H1 (cell line): ENCODE measurements at regions not wholly inside any gene's neighbourhood (a gene's known extent, or its start where the extent isn't known, plus 50 kb on each side); places are given as distances from the start of the nearest gene placed in this dataset.
A peak's percentile ranks its signal among the peaks of the same experiment; 100 is the strongest.

Experiments
- CTCF ChIA-PET: fragments of 300-600 bp; sonication (Branson Sonifier 250); formaldehyde crosslinking; loops from one replicate; lab custom pipeline; 2021; ENCODE audit not compliant: partially characterized antibody; lab: Charles Lee
- POLR2A ChIA-PET: fragments of 300-600 bp; sonication (Branson Sonifier 250); formaldehyde crosslinking; loops from one replicate; lab custom pipeline; 2021; ENCODE audit warnings: inconsistent platforms; ENCODE audit not compliant: partially characterized antibody; lab: Charles Lee
- DNase-seq, 2 experiments: peaks; one replicate each; pipeline versions ENCODE4 v3.0.0 to v3.0.0-alpha.2; 2010 to 2022; ENCODE audit warnings: low spot score in 2 of 2, low read depth in 1 of 2, mixed read lengths in 1 of 2
- FAIRE-seq: peaks from 2 replicates; lab custom pipeline; 2011; peaks lifted over from hg19 to GRCh38; lab: Jason Lieb, UNC
- H2AFZ ChIP-seq: 2 replicates; pipeline ENCODE4 v1.8.1; 2012; ENCODE audit warnings: low read length, inconsistent platforms
- H2AK5ac ChIP-seq: 2 replicates; pipeline ENCODE4 v1.6.1; 2013; ENCODE audit warnings: low read depth, low read length
- H2BK120ac ChIP-seq: replicated peaks from 2 replicates; pipeline ENCODE3; 2013; ENCODE audit warnings: low read depth, low read length, inconsistent platforms
- H2BK12ac ChIP-seq: 2 replicates; pipeline ENCODE4 v1.6.1; 2013; ENCODE audit warnings: low read depth, low read length
- H2BK15ac ChIP-seq: 2 replicates; pipeline ENCODE4 v1.6.1; 2013; ENCODE audit warnings: low read length
- H2BK20ac ChIP-seq: 2 replicates; pipeline ENCODE4 v1.6.1; 2013; ENCODE audit warnings: low read length
- H2BK5ac ChIP-seq: 2 replicates; pipeline ENCODE4 v1.6.1; 2013; ENCODE audit warnings: low read depth, low read length
- H3K14ac ChIP-seq: 2 replicates; pipeline ENCODE4 v1.6.1; 2013; ENCODE audit warnings: inconsistent platforms; ENCODE audit not compliant: insufficient read length
- H3K18ac ChIP-seq: 2 replicates; pipeline ENCODE4 v1.6.1; 2013; ENCODE audit warnings: low read length; ENCODE audit errors: extremely low read depth
- H3K23ac ChIP-seq: 2 replicates; pipeline ENCODE4 v1.6.1; 2013; ENCODE audit warnings: inconsistent platforms; ENCODE audit not compliant: insufficient read length
- H3K23me2 ChIP-seq: 2 replicates; pipeline ENCODE4 v1.6.1; 2013; ENCODE audit warnings: low read depth, low read length
- H3K27ac ChIP-seq: 2 replicates; pipeline ENCODE4 v1.6.1; 2011; ENCODE audit warnings: low read depth, low read length, inconsistent platforms
- H3K27me3 ChIP-seq, 4 experiments: replicated peaks in 1 of 4; 1 replicate in 1 of 4; 2 replicates in 3 of 4; pipeline versions ENCODE4 v1.6.1 to v1.8.1; 2011 to 2013; ENCODE audit warnings: low read length in 3 of 4, mild to moderate bottlenecking in 3 of 4, inconsistent platforms in 2 of 4, mixed read lengths in 2 of 4, moderate library complexity in 1 of 4; ENCODE audit not compliant: control insufficient read depth in 3 of 4, insufficient read depth in 3 of 4; ENCODE audit errors: extremely low read depth in 1 of 4
- H3K36me3 ChIP-seq, 4 experiments: 2 replicates each; pipeline versions ENCODE4 v1.6.1 to v1.8.1; 2011 to 2013; ENCODE audit warnings: mild to moderate bottlenecking in 4 of 4, low read length in 3 of 4, moderate library complexity in 2 of 4, control low read depth in 1 of 4, inconsistent platforms in 1 of 4; ENCODE audit not compliant: insufficient read depth in 4 of 4, control insufficient read depth in 2 of 4
- H3K4ac ChIP-seq: replicated peaks from 2 replicates; pipeline ENCODE3; 2013; ENCODE audit warnings: low read length, low read depth, mixed read lengths, inconsistent platforms; ENCODE audit not compliant: insufficient read length
- H3K4me1 ChIP-seq, 4 experiments: replicated peaks in 1 of 4; 1 replicate in 1 of 4; 2 replicates in 3 of 4; pipeline versions ENCODE4 v1.6.1 to v1.8.1; 2011 to 2013; ENCODE audit warnings: low read length in 3 of 4, inconsistent platforms in 2 of 4, mixed read lengths in 1 of 4; ENCODE audit not compliant: insufficient read depth in 4 of 4, control insufficient read depth in 3 of 4
- H3K4me2 ChIP-seq, 2 experiments: 2 replicates each; pipeline versions ENCODE4 v1.6.1 to v1.8.1; 2011 to 2013; ENCODE audit warnings: low read depth in 2 of 2, low read length in 2 of 2, control low read depth in 1 of 2, inconsistent platforms in 1 of 2, mild to moderate bottlenecking in 1 of 2; ENCODE audit not compliant: insufficient read depth in 1 of 2
- H3K4me3 ChIP-seq, 4 experiments: fragments of 200-600, 300-600 bp in 1 of 4; sonication (generic), shearing (Covaris generic), sonication (Bioruptor Twin) in 1 of 4; 2 replicates each; pipeline versions ENCODE4 v1.5.1 to v1.8.1; 2011 to 2016; ENCODE audit warnings: low read length in 4 of 4, low read depth in 3 of 4, control low read depth in 2 of 4, inconsistent platforms in 2 of 4, mild to moderate bottlenecking in 2 of 4, mixed read lengths in 1 of 4, moderate library complexity in 1 of 4; ENCODE audit not compliant: insufficient read depth in 2 of 4; ENCODE audit errors: extremely low read depth in 1 of 4
- H3K56ac ChIP-seq: replicated peaks from 2 replicates; pipeline ENCODE3; 2013; ENCODE audit warnings: low read depth, mild to moderate bottlenecking, mixed read lengths, low read length, inconsistent platforms; ENCODE audit not compliant: insufficient read length
- H3K79me1 ChIP-seq: 2 replicates; pipeline ENCODE4 v1.6.1; 2013; ENCODE audit warnings: low read depth, low read length, control low read depth
- H3K79me2 ChIP-seq, 2 experiments: 2 replicates each; pipeline versions ENCODE4 v1.6.1 to v1.8.1; 2012 to 2013; ENCODE audit warnings: low read length in 2 of 2, mild to moderate bottlenecking in 2 of 2, inconsistent platforms in 1 of 2; ENCODE audit not compliant: insufficient read depth in 2 of 2, control insufficient read depth in 1 of 2
- H3K9ac ChIP-seq, 4 experiments: replicated peaks in 1 of 4; 1 replicate in 1 of 4; 2 replicates in 3 of 4; pipeline versions ENCODE4 v1.6.1 to v1.8.1; 2011 to 2013; ENCODE audit warnings: low read depth in 3 of 4, low read length in 3 of 4, control low read depth in 2 of 4, mild to moderate bottlenecking in 2 of 4, moderate library complexity in 2 of 4, inconsistent platforms in 1 of 4; ENCODE audit errors: extremely low read depth in 1 of 4
- H3K9me3 ChIP-seq, 2 experiments: 2 replicates each; pipeline versions ENCODE4 v1.6.1 to v1.8.1; 2012 to 2013; ENCODE audit warnings: mild to moderate bottlenecking in 2 of 2, moderate library complexity in 2 of 2, control low read depth in 1 of 2, inconsistent platforms in 1 of 2, low read depth in 1 of 2, low read length in 1 of 2, mixed read lengths in 1 of 2; ENCODE audit not compliant: insufficient read depth in 2 of 2
- H4K20me1 ChIP-seq, 2 experiments: replicated peaks in 1 of 2; 2 replicates each; pipeline versions ENCODE3 to v1.8.1; 2011 to 2013; ENCODE audit warnings: inconsistent platforms in 2 of 2, low read length in 2 of 2, mild to moderate bottlenecking in 1 of 2; ENCODE audit not compliant: insufficient read depth in 2 of 2, control insufficient read depth in 1 of 2
- H4K5ac ChIP-seq: 2 replicates; pipeline ENCODE4 v1.6.1; 2013; ENCODE audit warnings: low read length, low read depth, mixed read lengths, inconsistent platforms; ENCODE audit not compliant: insufficient read length
- H4K8ac ChIP-seq: 2 replicates; pipeline ENCODE4 v1.8.0; 2013; ENCODE audit warnings: mild to moderate bottlenecking, moderate library complexity, low read length, inconsistent platforms; ENCODE audit not compliant: insufficient read depth; ENCODE audit errors: extremely low read depth
- H4K91ac ChIP-seq: replicated peaks from 2 replicates; pipeline ENCODE3; 2013; ENCODE audit warnings: low read length, mixed read lengths, inconsistent platforms; ENCODE audit not compliant: insufficient read length
- BCL11A ChIP-seq, 2 experiments: IDR thresholded peaks; one replicate each; pipeline ENCODE4 v1.6.1; 2011; ENCODE audit warnings: low read depth in 2 of 2, low read length in 2 of 2, mild to moderate bottlenecking in 2 of 2
- SP4 ChIP-seq: IDR thresholded peaks from 2 replicates; pipeline ENCODE4 v1.6.1; 2012; ENCODE audit warnings: low read length, inconsistent platforms
- TEAD4 ChIP-seq: IDR thresholded peaks from 2 replicates; pipeline ENCODE4 v1.6.1; 2012; ENCODE audit warnings: low read depth, low read length, inconsistent platforms, mixed read lengths
- YY1 ChIP-seq: IDR thresholded peaks from 2 replicates; pipeline ENCODE4 v1.6.1; 2011; ENCODE audit warnings: low read depth, mild to moderate bottlenecking, low read length
- WGBS, 2 experiments: shearing (Covaris generic) in 1 of 2; methylation state at CpG; one replicate each; pipeline versions ENCODE4 v1.1.6 to v1.1.7; 2013 to 2015; ENCODE audit warnings: low lambda C conversion rate in 2 of 2, mixed read lengths in 2 of 2, inconsistent platforms in 1 of 2, low coverage in 1 of 2, missing lambda C conversion rate in 1 of 2; ENCODE audit not compliant: insufficient replicate concordance in 2 of 2, insufficient coverage in 1 of 2, insufficient read length in 1 of 2; ENCODE audit errors: extremely low coverage in 1 of 2, missing lambda C conversion rate in 1 of 2; 5-methylcytosine and 5-hydroxymethylcytosine counted together

GRCh38 chr16:5235119-5235518, 137.5 kb upstream of the EEF2KMT start:
- H3K14ac ChIP-seq = no peak overlapping the region
- 0 out of 2 replicates have a peak, but pooled peaks cover 2% of the 10 kb centered on the region for H3K79me1 ChIP-seq
- H3K4ac ChIP-seq = no peak overlapping the region
- CTCF ChIA-PET = interaction anchor here (0.6 to 4.9 kb wide), 5 partner anchors 120 to 1567 kb away, joined by 3 to 23 read pairs (median 3); no protein-coding TSS in a partner anchor
- H3K4me3 ChIP-seq = no peak overlapping the region
- H3K79me2 ChIP-seq = no peaks in the 10 kb centered on the region
- peaks cover 0 to 3% (median 0%) of the 10 kb centered on the region in 4 experiments; a peak in 1 of 7 replicates for H3K27me3 ChIP-seq
- H2BK12ac ChIP-seq = peak overlapping the region; percentile 50; the same call in 1 of the 2 replicates
- peaks cover 0 to 4% (median 2%) of the 10 kb centered on the region in 4 experiments; a peak in 4 of 7 replicates for H3K4me1 ChIP-seq
- TF ChIP-seq BCL11A (IDR thresholded peaks at IDR 0.05; ENCODE audit: low read depth in 2 of 2, low read length in 2 of 2) = no peak
- TF ChIP-seq YY1 = no peak
- no peak for TF ChIP-seq TEAD4
- no peak for TF ChIP-seq SP4
- POLR2A ChIA-PET = interaction anchor here (0.7 to 1.5 kb wide), 4 partner anchors 9 to 1260 kb away, joined by 3 to 5 read pairs (median 3); no protein-coding TSS in a partner anchor
- DNase-seq = no peak
- no peak overlapping the region for H3K9ac ChIP-seq
- H4K20me1 ChIP-seq = no peaks in the 10 kb centered on the region
- H3K56ac ChIP-seq = no peak overlapping the region
- H3K4me2 ChIP-seq = no peak overlapping the region
- H2BK120ac ChIP-seq = no peak overlapping the region
- H3K36me3 ChIP-seq = no peaks in the 10 kb centered on the region
- no peaks in the 10 kb centered on the region for H3K9me3 ChIP-seq
- H2AFZ ChIP-seq = no peak overlapping the region
- no peak overlapping the region for H2BK20ac ChIP-seq
- no peaks in the 10 kb centered on the region for H3K23me2 ChIP-seq
- H2AK5ac ChIP-seq = no peak overlapping the region
- no peak overlapping the region for H2BK5ac ChIP-seq
- H4K91ac ChIP-seq = no peak overlapping the region
- WGBS, 2 experiments = 82% methylated on average over 8 of the region's 8 CpGs; no CpG with 5 or more reads in 1 of the 2 experiments
- no peak overlapping the region; the same call in 1 of the 2 replicates for H4K8ac ChIP-seq
- no peak overlapping the region for H3K27ac ChIP-seq
- H2BK15ac ChIP-seq = no peak overlapping the region
- no peak overlapping the region for H4K5ac ChIP-seq
- no peak for FAIRE-seq
- H3K18ac ChIP-seq = peak overlapping the region; percentile 19; the same call in 1 of the 2 replicates
- H3K23ac ChIP-seq = no peak overlapping the region
